BLaER1 treated with 17β-estradiol and CSF1 and Interleukin-3, amounts not matched to agents 10 nM and 100 nM (cell line): ENCODE measurements at regions not wholly inside any gene's neighbourhood (a gene's known extent, or its start where the extent isn't known, plus 50 kb on each side); places are given as distances from the start of the nearest gene placed in this dataset.

Experiments used
- H3K27ac ChIP-seq, 11 experiments: shearing (Covaris generic); formaldehyde crosslinking; 2 replicates each; pipeline ENCODE4 v1.8.1; 2022
- H3K27me3 ChIP-seq, 11 experiments: shearing (Covaris generic); formaldehyde crosslinking; 2 replicates each; pipeline ENCODE4 v1.8.1; 2022
- H3K36me3 ChIP-seq, 11 experiments: shearing (Covaris generic); formaldehyde crosslinking; 2 replicates each; pipeline ENCODE4 v1.8.1; 2022
- H3K4me1 ChIP-seq, 10 experiments: shearing (Covaris generic); formaldehyde crosslinking; 2 replicates each; pipeline ENCODE4 v1.8.1; 2022
- H3K4me2 ChIP-seq, 11 experiments: shearing (Covaris generic); formaldehyde crosslinking; 2 replicates each; pipeline ENCODE4 v1.8.1; 2022
- H3K4me3 ChIP-seq, 10 experiments: shearing (Covaris generic); formaldehyde crosslinking; 2 replicates each; pipeline ENCODE4 v1.8.1; 2022
- H3K9ac ChIP-seq, 11 experiments: shearing (Covaris generic); formaldehyde crosslinking; 2 replicates each; pipeline ENCODE4 v1.8.1; 2022
- H3K9me3 ChIP-seq, 11 experiments: shearing (Covaris generic); formaldehyde crosslinking; replicated peaks in 1 of 11; 2 replicates each; pipeline ENCODE4 v1.8.1; 2022
- H4K20me1 ChIP-seq, 11 experiments: shearing (Covaris generic); formaldehyde crosslinking; 2 replicates each; pipeline ENCODE4 v1.8.1; 2022
- Cebpa-rat ChIP-seq, 11 experiments: shearing (Covaris generic); IDR thresholded peaks; 2 replicates each; pipeline ENCODE4 v1.8.1; 2022

DNA sequence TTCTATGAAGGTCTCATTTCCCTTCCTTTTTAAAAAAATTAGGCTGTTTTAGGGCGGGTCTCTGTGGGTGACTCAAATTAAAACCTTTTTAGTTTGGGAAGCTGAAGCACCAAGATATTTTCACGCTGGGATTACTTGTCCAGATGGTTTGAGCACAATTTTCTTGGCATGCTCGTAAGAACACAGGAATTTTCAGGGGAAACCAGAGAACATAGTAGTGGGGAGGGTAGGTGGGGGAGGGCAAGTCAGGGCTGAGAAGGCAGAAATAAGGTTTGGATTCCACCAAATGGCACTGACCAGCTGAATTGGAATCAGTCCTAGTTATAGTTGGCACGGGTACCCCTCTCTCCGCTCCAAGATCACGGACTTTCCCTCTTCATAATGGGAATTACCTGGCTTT is 97.3 kb upstream of the LRIG1 start:
- Histone ChIP-seq H3K36me3 (no peaks in the 10 kb centered on the region), H3K9ac (no peak overlapping the region), H3K27ac (no peak overlapping the region), H3K9me3 (no peaks in the 10 kb centered on the region), H3K27me3 (peaks cover 0 to 20% (median 14%) of the 10 kb centered on the region in 11 experiments; a peak in 13 of 22 replicates), H3K4me1 (peaks cover 0 to 4% (median 1%) of the 10 kb centered on the region in 10 experiments; a peak in 3 of 20 replicates), H3K4me2 (no peak overlapping the region), H4K20me1 (no peaks in the 10 kb centered on the region), H3K4me3 (no peak overlapping the region)
- no peak for TF ChIP-seq Cebpa-rat (IDR thresholded peaks at IDR 0.05)

GRCh38 chr3:66602237-66602636 is 101.4 kb upstream of the LRIG1 start:
- no peak overlapping the region for H3K4me3 ChIP-seq
- H4K20me1 ChIP-seq = no peaks in the 10 kb centered on the region
- peaks cover 0 to 13% (median 5%) of the 10 kb centered on the region in 10 experiments; a peak in 8 of 20 replicates for H3K4me1 ChIP-seq
- H3K9me3 ChIP-seq = no peaks in the 10 kb centered on the region
- H3K36me3 ChIP-seq = no peaks in the 10 kb centered on the region
- H3K27me3 ChIP-seq = peaks cover 0 to 18% (median 8%) of the 10 kb centered on the region in 11 experiments; a peak in 9 of 22 replicates
- no peak for TF ChIP-seq Cebpa-rat (IDR thresholded peaks at IDR 0.05)
- H3K4me2 ChIP-seq = no peak overlapping the region
- H3K9ac ChIP-seq = no peak overlapping the region
- no peak overlapping the region for H3K27ac ChIP-seq

DNA sequence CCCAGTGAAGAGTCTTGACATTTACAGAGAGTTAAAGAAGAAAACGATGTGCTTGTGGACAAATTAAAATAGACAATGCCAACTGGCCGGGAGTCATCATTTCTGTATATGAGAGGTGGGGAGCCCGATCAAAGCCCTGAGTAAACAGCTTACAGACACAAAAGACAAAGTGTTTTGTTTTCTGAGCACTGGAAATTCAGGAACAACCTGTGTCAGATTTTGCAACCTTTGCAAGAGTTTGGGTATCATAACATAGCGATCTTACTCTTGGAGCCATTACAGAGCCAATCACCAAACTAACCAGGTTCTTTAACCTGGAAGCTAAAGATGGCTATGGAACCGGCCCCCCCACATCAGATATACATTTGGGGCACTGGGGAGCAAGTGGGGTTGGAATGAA is 101.9 kb upstream of the LRIG1 start:
- Histone ChIP-seq H3K9me3 (no peaks in the 10 kb centered on the region), H3K36me3 (no peaks in the 10 kb centered on the region), H3K27ac (no peak overlapping the region), H3K9ac (no peak overlapping the region), H3K4me2 (peak overlapping the region in 4 of 11 experiments; percentile 14 to 24 (median 20); a peak in 4 of 22 replicates), H4K20me1 (no peaks in the 10 kb centered on the region), H3K4me1 (peaks cover 0 to 13% (median 5%) of the 10 kb centered on the region in 10 experiments; a peak in 8 of 20 replicates), H3K27me3 (peaks cover 0 to 18% (median 8%) of the 10 kb centered on the region in 11 experiments; a peak in 9 of 22 replicates), H3K4me3 (no peak overlapping the region)
- TF ChIP-seq Cebpa-rat (IDR thresholded peaks at IDR 0.05) = no peak

GRCh38 chr3:66603151-66603611 is 102.4 kb upstream of the LRIG1 start:
- H4K20me1 ChIP-seq = no peaks in the 10 kb centered on the region
- no peak overlapping the region for H3K27ac ChIP-seq
- TF ChIP-seq Cebpa-rat (IDR thresholded peaks at IDR 0.05) = no peak
- peak overlapping the region in 5 of 11 experiments; percentile 14 to 24 (median 20); a peak in 6 of 22 replicates for H3K4me2 ChIP-seq
- H3K9me3 ChIP-seq = no peaks in the 10 kb centered on the region
- peaks cover 0 to 13% (median 5%) of the 10 kb centered on the region in 10 experiments; a peak in 8 of 20 replicates for H3K4me1 ChIP-seq
- H3K27me3 ChIP-seq = peaks cover 0 to 18% (median 8%) of the 10 kb centered on the region in 11 experiments; a peak in 9 of 22 replicates
- H3K9ac ChIP-seq = no peak overlapping the region
- H3K4me3 ChIP-seq = no peak overlapping the region
- no peaks in the 10 kb centered on the region for H3K36me3 ChIP-seq

- Histone ChIP-seq H3K4me1 (peaks cover 0 to 13% (median 5%) of the 10 kb centered on the region in 10 experiments; a peak in 8 of 20 replicates), H3K27ac (no peak overlapping the region), H3K9me3 (0 out of 22 replicates have a peak, but pooled peaks cover 0 to 3% (median 0%) of the 10 kb centered on the region in 11 experiments), H3K27me3 (peaks cover 0 to 18% (median 8%) of the 10 kb centered on the region in 11 experiments; a peak in 9 of 22 replicates), H3K4me2 (peak overlapping the region in 2 of 11 experiments; percentile 17 to 25; a peak in 2 of 22 replicates), H4K20me1 (no peaks in the 10 kb centered on the region), H3K9ac (no peak overlapping the region), H3K4me3 (no peak overlapping the region), H3K36me3 (no peaks in the 10 kb centered on the region)
- no peak for TF ChIP-seq Cebpa-rat (IDR thresholded peaks at IDR 0.05)
These were observed 103.7 kb upstream of the LRIG1 start for GRCh38 chr3:66604481-66604880.

GRCh38 chr3:66606126-66606525 is 105.3 kb upstream of the LRIG1 start:
- no peak overlapping the region for H3K4me3 ChIP-seq
- TF ChIP-seq Cebpa-rat (IDR thresholded peaks at IDR 0.05) = no peak
- H3K4me2 ChIP-seq = no peak overlapping the region
- peaks cover 0 to 13% (median 5%) of the 10 kb centered on the region in 10 experiments; a peak in 8 of 20 replicates for H3K4me1 ChIP-seq
- H3K9ac ChIP-seq = no peak overlapping the region
- no peaks in the 10 kb centered on the region for H4K20me1 ChIP-seq
- H3K36me3 ChIP-seq = no peaks in the 10 kb centered on the region
- H3K9me3 ChIP-seq = 0 out of 22 replicates have a peak, but pooled peaks cover 0 to 3% (median 0%) of the 10 kb centered on the region in 11 experiments
- H3K27me3 ChIP-seq = peaks cover 0 to 15% (median 4%) of the 10 kb centered on the region in 11 experiments; a peak in 9 of 22 replicates
- H3K27ac ChIP-seq = no peak overlapping the region

DNA sequence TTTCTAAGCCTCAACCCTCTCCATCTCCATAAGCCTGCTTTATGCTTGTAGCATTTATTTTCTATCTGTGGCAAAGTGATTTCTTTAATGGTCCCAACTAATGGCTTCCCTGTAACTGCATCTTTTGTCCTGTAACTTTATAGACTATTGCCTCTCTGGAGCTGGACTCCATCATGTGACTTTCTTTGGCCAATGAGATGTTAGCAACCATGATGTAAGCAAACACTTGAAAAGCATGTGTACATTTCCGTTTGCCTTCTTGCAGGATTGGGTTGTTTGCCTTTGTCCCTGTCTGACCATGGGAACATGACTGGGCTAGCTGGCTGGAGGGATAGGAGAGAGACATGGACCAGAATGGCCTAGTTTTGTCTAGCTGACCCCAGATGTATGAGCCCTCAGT is 106.0 kb upstream of the LRIG1 start:
- H3K4me1 ChIP-seq = peaks cover 0 to 13% (median 5%) of the 10 kb centered on the region in 10 experiments; a peak in 8 of 20 replicates
- H3K36me3 ChIP-seq = no peaks in the 10 kb centered on the region
- no peak overlapping the region for H3K4me2 ChIP-seq
- H4K20me1 ChIP-seq = no peaks in the 10 kb centered on the region
- H3K27ac ChIP-seq = no peak overlapping the region
- no peak overlapping the region for H3K9ac ChIP-seq
- H3K9me3 ChIP-seq = 0 out of 22 replicates have a peak, but pooled peaks cover 0 to 3% (median 0%) of the 10 kb centered on the region in 11 experiments
- H3K4me3 ChIP-seq = no peak overlapping the region
- H3K27me3 ChIP-seq = peaks cover 0 to 15% (median 4%) of the 10 kb centered on the region in 11 experiments; a peak in 9 of 22 replicates
- no peak for TF ChIP-seq Cebpa-rat (IDR thresholded peaks at IDR 0.05)

GRCh38 chr3:66609660-66610561 is 109.1 kb upstream of the LRIG1 start:
- Histone ChIP-seq H3K9me3 (0 out of 22 replicates have a peak, but pooled peaks cover 0 to 6% (median 0%) of the 10 kb centered on the region in 11 experiments), H3K4me1 (peaks cover 0 to 2% (median 0%) of the 10 kb centered on the region in 10 experiments; a peak in 3 of 20 replicates), H3K27me3 (no peaks in the 10 kb centered on the region), H4K20me1 (no peaks in the 10 kb centered on the region), H3K27ac (no peak overlapping the region), H3K9ac (no peak overlapping the region), H3K36me3 (no peaks in the 10 kb centered on the region), H3K4me2 (no peak overlapping the region), H3K4me3 (no peak overlapping the region)
- no peak for TF ChIP-seq Cebpa-rat (IDR thresholded peaks at IDR 0.05)

GRCh38 chr3:66610562-66610909 is 109.7 kb upstream of the LRIG1 start:
- H3K4me2 ChIP-seq = no peak overlapping the region
- H3K36me3 ChIP-seq = no peaks in the 10 kb centered on the region
- H3K4me1 ChIP-seq = no peaks in the 10 kb centered on the region
- no peak overlapping the region for H3K27ac ChIP-seq
- no peak overlapping the region for H3K9ac ChIP-seq
- H3K27me3 ChIP-seq = no peaks in the 10 kb centered on the region
- 0 out of 22 replicates have a peak, but pooled peaks cover 0 to 6% (median 0%) of the 10 kb centered on the region in 11 experiments for H3K9me3 ChIP-seq
- no peak for TF ChIP-seq Cebpa-rat (IDR thresholded peaks at IDR 0.05)
- no peaks in the 10 kb centered on the region for H4K20me1 ChIP-seq
- no peak overlapping the region for H3K4me3 ChIP-seq
